Memory B cell (primary cell): ENCODE measurements at regions not wholly inside any gene's neighbourhood (a gene's known extent, or its start where the extent isn't known, plus 50 kb on each side); places are given as distances from the start of the nearest gene placed in this dataset.
"Not testable (repeated sequence)": the region's sequence is repeated elsewhere in the genome, so short reads cannot be mapped to it uniquely, and the experiment has no call there.

Source experiments
- ATAC-seq: fragments of 150-1000 bp; cut with Tn5 transposase; 2 replicates; pipeline ENCODE4 v1.10.0; 2021; ENCODE audit warnings: low read depth, mild to moderate bottlenecking, moderate library complexity
- DNase-seq, 2 donors: peaks; one replicate each; pipeline ENCODE4 v3.0.0; 2022; ENCODE audit warnings: low spot score in 2 of 2
- H3K27ac Mint-ChIP-seq: one replicate; pipeline ENCODE4 v1.8.0; 2022; ENCODE audit warnings: mild to moderate bottlenecking, moderate library complexity, mixed read lengths
- H3K27me3 Mint-ChIP-seq: one replicate; pipeline ENCODE4 v1.8.0; 2022; ENCODE audit warnings: mixed read lengths
- H3K36me3 Mint-ChIP-seq: one replicate; pipeline ENCODE4 v1.8.0; 2022; ENCODE audit warnings: mild to moderate bottlenecking, mixed read lengths
- H3K4me1 Mint-ChIP-seq: one replicate; pipeline ENCODE4 v1.8.0; 2022; ENCODE audit warnings: mixed read lengths
- H3K4me3 Mint-ChIP-seq: one replicate; pipeline ENCODE4 v1.8.0; 2022; ENCODE audit warnings: mild to moderate bottlenecking, moderate library complexity, mixed read lengths
- H3K9me3 Mint-ChIP-seq: one replicate; pipeline ENCODE4 v1.8.0; 2022; ENCODE audit warnings: mixed read lengths

GRCh38 chr1:244302876-244303609 lies 148.7 kb downstream of the ADSS2 start:
- no peaks in the 10 kb centered on the region for H3K27me3 Mint-ChIP-seq
- peaks cover 1% of the 10 kb centered on the region for H3K9me3 Mint-ChIP-seq
- H3K4me1 Mint-ChIP-seq, result peaks cover 8% of the 10 kb centered on the region
- ATAC-seq (no peak), DNase-seq (no peak)
- peaks cover 3% of the 10 kb centered on the region for H3K36me3 Mint-ChIP-seq
- no peak overlapping the region for H3K27ac Mint-ChIP-seq
- no peak overlapping the region for H3K4me3 Mint-ChIP-seq

GRCh38 chr1:244303610-244303969 lies 148.1 kb downstream of the ADSS2 start:
- Mint-ChIP-seq H3K27me3 (no peaks in the 10 kb centered on the region), H3K36me3 (peaks cover 3% of the 10 kb centered on the region), H3K9me3 (peaks cover 1% of the 10 kb centered on the region), H3K27ac (no peak overlapping the region), H3K4me1 (peaks cover 8% of the 10 kb centered on the region), H3K4me3 (no peak overlapping the region)
- ATAC-seq (no peak), DNase-seq (no peak)

- ATAC-seq (no peak), DNase-seq (no peak)
Observed at GRCh38 chr1:244304156-244304555, 147.6 kb downstream of the ADSS2 start.

GRCh38 chr1:244304656-244305055 lies 147.1 kb downstream of the ADSS2 start:
- no peaks in the 10 kb centered on the region for H3K27me3 Mint-ChIP-seq
- DNase-seq, result no peak
- ATAC-seq, result no peak
- no peak overlapping the region for H3K27ac Mint-ChIP-seq
- H3K9me3 Mint-ChIP-seq, result peaks cover 3% of the 10 kb centered on the region
- peaks cover 3% of the 10 kb centered on the region for H3K4me1 Mint-ChIP-seq
- H3K4me3 Mint-ChIP-seq, result no peak overlapping the region
- H3K36me3 Mint-ChIP-seq, result peaks cover under 1% of the 10 kb centered on the region

More at GRCh38 chr1:244304156-244304555, 147.6 kb downstream of the ADSS2 start:
- Mint-ChIP-seq H3K9me3 (peaks cover 1% of the 10 kb centered on the region), H3K4me1 (peaks cover 7% of the 10 kb centered on the region), H3K36me3 (peaks cover 3% of the 10 kb centered on the region), H3K27ac (no peak overlapping the region), H3K27me3 (no peaks in the 10 kb centered on the region), H3K4me3 (no peak overlapping the region)

- no peak overlapping the region for H3K4me3 Mint-ChIP-seq
- H3K36me3 Mint-ChIP-seq, result no peaks in the 10 kb centered on the region
- ATAC-seq (no peak), DNase-seq (no peak)
- peaks cover 3% of the 10 kb centered on the region for H3K9me3 Mint-ChIP-seq
- peaks cover 3% of the 10 kb centered on the region for H3K4me1 Mint-ChIP-seq
- H3K27me3 Mint-ChIP-seq, result no peaks in the 10 kb centered on the region
- H3K27ac Mint-ChIP-seq, result no peak overlapping the region
Observed at GRCh38 chr1:244305776-244306341, 145.8 kb downstream of the ADSS2 start.

GRCh38 chr1:244306544-244306943 lies 145.2 kb downstream of the ADSS2 start:
- H3K4me1 Mint-ChIP-seq, result peaks cover 3% of the 10 kb centered on the region
- DNase-seq (no peak), ATAC-seq (no peak)
- peaks cover 3% of the 10 kb centered on the region for H3K9me3 Mint-ChIP-seq
- H3K36me3 Mint-ChIP-seq, result no peaks in the 10 kb centered on the region
- H3K4me3 Mint-ChIP-seq, result no peak overlapping the region
- no peaks in the 10 kb centered on the region for H3K27me3 Mint-ChIP-seq
- no peak overlapping the region for H3K27ac Mint-ChIP-seq

- H3K27ac Mint-ChIP-seq, H3K36me3 Mint-ChIP-seq, H3K4me3 Mint-ChIP-seq, H3K9me3 Mint-ChIP-seq, ATAC-seq, H3K4me1 Mint-ChIP-seq, H3K27me3 Mint-ChIP-seq, DNase-seq: not testable (repeated sequence)
Observed at GRCh38 chr1:244309191-244309590, 142.5 kb downstream of the ADSS2 start.

- H3K27ac Mint-ChIP-seq, result no peak overlapping the region
- H3K27me3 Mint-ChIP-seq, result no peaks in the 10 kb centered on the region
- H3K36me3 Mint-ChIP-seq, result no peaks in the 10 kb centered on the region
- H3K4me1 Mint-ChIP-seq, result peaks cover 2% of the 10 kb centered on the region
- H3K9me3 Mint-ChIP-seq, result peaks cover 3% of the 10 kb centered on the region
- no peak for DNase-seq
- ATAC-seq, result no peak
- no peak overlapping the region for H3K4me3 Mint-ChIP-seq
Observed at GRCh38 chr1:244311784-244312532, 139.8 kb downstream of the ADSS2 start.

GRCh38 chr1:244313346-244313745 lies 138.4 kb downstream of the ADSS2 start:
- no peak for DNase-seq
- peaks cover 2% of the 10 kb centered on the region for H3K4me1 Mint-ChIP-seq
- no peak overlapping the region for H3K27ac Mint-ChIP-seq

GRCh38 chr1:244314921-244315559 lies 136.7 kb downstream of the ADSS2 start:
- H3K27me3 Mint-ChIP-seq, result no peaks in the 10 kb centered on the region
- H3K4me1 Mint-ChIP-seq, result peaks cover 12% of the 10 kb centered on the region
- no peak overlapping the region for H3K4me3 Mint-ChIP-seq
- H3K27ac Mint-ChIP-seq, result no peak overlapping the region
- ATAC-seq (no peak), DNase-seq (no peak)
- H3K36me3 Mint-ChIP-seq, result no peaks in the 10 kb centered on the region
- no peaks in the 10 kb centered on the region for H3K9me3 Mint-ChIP-seq

More at GRCh38 chr1:244313346-244313745, 138.4 kb downstream of the ADSS2 start:
- no peak for ATAC-seq
- H3K9me3 Mint-ChIP-seq, result peaks cover 2% of the 10 kb centered on the region
- H3K4me3 Mint-ChIP-seq, result no peak overlapping the region
- H3K27me3 Mint-ChIP-seq, result no peaks in the 10 kb centered on the region
- H3K36me3 Mint-ChIP-seq, result no peaks in the 10 kb centered on the region

- Mint-ChIP-seq H3K4me3 (no peak overlapping the region), H3K9me3 (no peaks in the 10 kb centered on the region), H3K4me1 (peaks cover 12% of the 10 kb centered on the region), H3K36me3 (no peaks in the 10 kb centered on the region), H3K27ac (no peak overlapping the region), H3K27me3 (no peaks in the 10 kb centered on the region)
- DNase-seq (no peak), ATAC-seq (no peak)
Observed at GRCh38 chr1:244315996-244316395, 135.7 kb downstream of the ADSS2 start.

- H3K27ac Mint-ChIP-seq, result no peak overlapping the region
- no peak for ATAC-seq
- H3K9me3 Mint-ChIP-seq, result no peaks in the 10 kb centered on the region
- H3K27me3 Mint-ChIP-seq, result no peaks in the 10 kb centered on the region
- DNase-seq, result no peak
- no peaks in the 10 kb centered on the region for H3K36me3 Mint-ChIP-seq
- no peak overlapping the region for H3K4me3 Mint-ChIP-seq
- peaks cover 12% of the 10 kb centered on the region for H3K4me1 Mint-ChIP-seq
Observed at GRCh38 chr1:244316407-244316806, 135.3 kb downstream of the ADSS2 start.

GRCh38 chr1:244316986-244317655 lies 134.6 kb downstream of the ADSS2 start:
- ATAC-seq (no peak), DNase-seq (no peak)
- peaks cover 12% of the 10 kb centered on the region for H3K4me1 Mint-ChIP-seq
- H3K4me3 Mint-ChIP-seq, result no peak overlapping the region
- H3K36me3 Mint-ChIP-seq, result no peaks in the 10 kb centered on the region
- H3K27ac Mint-ChIP-seq, result no peak overlapping the region
- no peaks in the 10 kb centered on the region for H3K27me3 Mint-ChIP-seq
- H3K9me3 Mint-ChIP-seq, result no peaks in the 10 kb centered on the region

GRCh38 chr1:244318078-244318477 lies 133.6 kb downstream of the ADSS2 start:
- DNase-seq (no peak), ATAC-seq (no peak)
- peaks cover 12% of the 10 kb centered on the region for H3K4me1 Mint-ChIP-seq
- no peaks in the 10 kb centered on the region for H3K9me3 Mint-ChIP-seq
- H3K27ac Mint-ChIP-seq, result no peak overlapping the region
- H3K27me3 Mint-ChIP-seq, result no peaks in the 10 kb centered on the region
- H3K36me3 Mint-ChIP-seq, result no peaks in the 10 kb centered on the region
- no peak overlapping the region for H3K4me3 Mint-ChIP-seq
